ENCODE measurements at regions not wholly inside any gene's neighbourhood (a gene's known extent, or its start where the extent isn't known, plus 50 kb on each side); places are given as distances from the start of the nearest gene placed in this dataset.

DNA sequence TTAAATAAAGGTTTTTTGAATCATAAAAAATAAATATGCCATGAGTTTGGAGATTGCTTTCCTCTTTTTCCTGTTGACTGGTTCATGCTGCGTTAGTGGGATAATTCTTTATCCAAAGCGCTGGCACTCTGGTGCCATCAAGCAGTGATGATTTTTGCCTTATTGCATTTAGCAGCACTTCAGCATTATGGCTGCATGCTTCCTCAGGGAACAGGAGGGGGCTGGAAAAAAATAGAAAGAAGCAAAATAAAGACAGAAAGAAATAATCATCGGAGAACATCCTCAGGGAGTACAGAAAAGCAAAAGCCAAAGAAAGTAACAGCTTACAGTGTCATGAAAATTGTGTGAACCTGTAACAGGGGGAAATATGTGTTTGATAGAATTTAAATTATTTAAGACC is 1408.2 kb upstream of the PIK3C3 start:
- TF ChIP-seq, protein P1, sequence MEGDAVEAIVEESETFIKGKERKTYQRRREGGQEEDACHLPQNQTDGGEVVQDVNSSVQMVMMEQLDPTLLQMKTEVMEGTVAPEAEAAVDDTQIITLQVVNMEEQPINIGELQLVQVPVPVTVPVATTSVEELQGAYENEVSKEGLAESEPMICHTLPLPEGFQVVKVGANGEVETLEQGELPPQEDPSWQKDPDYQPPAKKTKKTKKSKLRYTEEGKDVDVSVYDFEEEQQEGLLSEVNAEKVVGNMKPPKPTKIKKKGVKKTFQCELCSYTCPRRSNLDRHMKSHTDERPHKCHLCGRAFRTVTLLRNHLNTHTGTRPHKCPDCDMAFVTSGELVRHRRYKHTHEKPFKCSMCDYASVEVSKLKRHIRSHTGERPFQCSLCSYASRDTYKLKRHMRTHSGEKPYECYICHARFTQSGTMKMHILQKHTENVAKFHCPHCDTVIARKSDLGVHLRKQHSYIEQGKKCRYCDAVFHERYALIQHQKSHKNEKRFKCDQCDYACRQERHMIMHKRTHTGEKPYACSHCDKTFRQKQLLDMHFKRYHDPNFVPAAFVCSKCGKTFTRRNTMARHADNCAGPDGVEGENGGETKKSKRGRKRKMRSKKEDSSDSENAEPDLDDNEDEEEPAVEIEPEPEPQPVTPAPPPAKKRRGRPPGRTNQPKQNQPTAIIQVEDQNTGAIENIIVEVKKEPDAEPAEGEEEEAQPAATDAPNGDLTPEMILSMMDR (IDR thresholded peaks at IDR 0.05; ENCODE audit: insufficient read depth, low read length, poor library complexity, severe bottlenecking) = no peak
- TF ChIP-seq EZH2phosphoT487 (conservative IDR thresholded peaks at IDR 0.05; ENCODE audit: low read length) = no peak

Measured in SU-DHL-6 (cell line).